Effector memory CD8-positive, alpha-beta T cell (primary cell): ENCODE measurements at regions not wholly inside any gene's neighbourhood (a gene's known extent, or its start where the extent isn't known, plus 50 kb on each side); places are given as distances from the start of the nearest gene placed in this dataset.
"Not testable (repeated sequence)": the region's sequence is repeated elsewhere in the genome, so short reads cannot be mapped to it uniquely, and the experiment has no call there.

ENCODE experiments used
- ATAC-seq: fragments of 150-1000 bp; cut with Tn5 transposase; replicated peaks from 2 replicates; pipeline ENCODE4 v1.10.0; 2021; ENCODE audit warnings: mild to moderate bottlenecking, moderate library complexity
- DNase-seq, 3 experiments: peaks; one replicate each; pipeline ENCODE4 v3.0.0; 2021
- H3K27ac Mint-ChIP-seq, 2 donors: one replicate each; pipeline ENCODE4 v1.8.0; 2022; ENCODE audit warnings: mild to moderate bottlenecking in 2 of 2, mixed read lengths in 2 of 2, moderate library complexity in 2 of 2
- H3K27me3 Mint-ChIP-seq, 2 donors: one replicate each; pipeline ENCODE4 v1.8.0; 2022; ENCODE audit warnings: mixed read lengths in 2 of 2
- H3K36me3 Mint-ChIP-seq: one replicate; pipeline ENCODE4 v1.8.0; 2022; ENCODE audit warnings: mild to moderate bottlenecking, moderate library complexity, mixed read lengths; ENCODE audit not compliant: insufficient read depth
- H3K4me1 Mint-ChIP-seq, 2 donors: one replicate each; pipeline ENCODE4 v1.8.0; 2022; ENCODE audit warnings: low read depth in 2 of 2, mixed read lengths in 2 of 2
- H3K4me3 Mint-ChIP-seq, 2 donors: one replicate each; pipeline ENCODE4 v1.8.0; 2022; ENCODE audit warnings: mild to moderate bottlenecking in 2 of 2, mixed read lengths in 2 of 2, moderate library complexity in 2 of 2
- H3K9me3 Mint-ChIP-seq, 2 donors: one replicate each; pipeline ENCODE4 v1.8.0; 2022; ENCODE audit warnings: mixed read lengths in 2 of 2

DNA sequence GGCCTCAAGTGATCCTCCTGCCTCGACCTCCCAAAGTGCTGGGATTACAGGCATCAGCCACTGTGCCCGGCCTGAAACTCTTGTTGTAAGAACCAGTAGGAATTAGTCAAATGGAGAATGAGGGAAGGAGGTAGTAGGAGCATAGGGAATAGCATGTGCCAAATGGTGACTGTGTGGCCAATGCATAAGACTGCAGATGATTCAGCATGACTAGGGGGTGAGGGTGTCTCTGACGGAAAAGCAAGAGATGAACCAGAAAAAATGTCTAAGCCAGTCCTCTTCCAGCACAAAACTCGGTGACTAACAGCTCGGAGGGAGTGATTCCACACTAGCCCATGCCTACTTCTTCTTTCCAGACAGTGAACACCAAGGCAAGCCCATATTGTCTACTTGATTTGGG, 58.2 kb upstream of the DUSP21 start:
- Mint-ChIP-seq H3K4me3 (no peak overlapping the region), H3K27me3 (peaks cover 0 to 6% of the 10 kb centered on the region in 2 donors), H3K36me3 (no peaks in the 10 kb centered on the region), H3K27ac (no peak overlapping the region), H3K9me3 (no peaks in the 10 kb centered on the region), H3K4me1 (no peaks in the 10 kb centered on the region)
- ATAC-seq: no peak
- DNase-seq: no peak

GRCh38 chrX:44784241-44784640, 59.6 kb upstream of the DUSP21 start:
- H3K4me1 Mint-ChIP-seq: no peaks in the 10 kb centered on the region
- no peak for ATAC-seq

DNA sequence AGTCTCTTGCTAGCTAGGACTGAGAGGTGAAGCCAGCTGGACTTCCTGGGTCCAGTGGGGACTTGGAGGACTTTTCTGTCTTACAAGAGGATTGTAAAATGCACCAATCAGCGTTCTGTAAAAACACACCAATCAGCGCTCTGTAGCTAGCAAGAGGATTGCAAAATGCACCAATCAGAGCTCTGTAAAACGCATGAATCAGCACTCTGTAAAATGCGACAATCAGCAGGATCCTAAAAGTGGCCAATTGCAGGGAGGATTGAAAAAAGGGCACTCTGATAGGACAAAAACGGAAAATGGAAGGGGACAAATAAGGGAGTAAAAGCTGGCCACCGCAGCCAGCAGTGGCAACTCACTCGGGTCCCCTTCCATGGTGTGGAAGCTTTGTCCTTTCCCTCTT, 65.6 kb upstream of the DUSP21 start:
- Mint-ChIP-seq H3K9me3 (no peaks in the 10 kb centered on the region), H3K27me3 (no peaks in the 10 kb centered on the region), H3K4me1 (no peaks in the 10 kb centered on the region), H3K36me3 (peaks cover 4% of the 10 kb centered on the region), H3K4me3 (no peak overlapping the region), H3K27ac (no peak overlapping the region)
- no peak for ATAC-seq
- DNase-seq: no peak

More at GRCh38 chrX:44784241-44784640, 59.6 kb upstream of the DUSP21 start:
- H3K9me3 Mint-ChIP-seq: no peaks in the 10 kb centered on the region
- DNase-seq: no peak
- H3K27ac Mint-ChIP-seq: no peak overlapping the region
- peaks cover 4% of the 10 kb centered on the region for H3K36me3 Mint-ChIP-seq
- no peak overlapping the region for H3K4me3 Mint-ChIP-seq
- H3K27me3 Mint-ChIP-seq: peaks cover 0 to 6% of the 10 kb centered on the region in 2 donors

- no peak for DNase-seq
- Mint-ChIP-seq H3K27ac (no peak overlapping the region), H3K4me3 (no peak overlapping the region), H3K9me3 (no peaks in the 10 kb centered on the region), H3K36me3 (peaks cover 4% of the 10 kb centered on the region), H3K4me1 (no peaks in the 10 kb centered on the region), H3K27me3 (no peaks in the 10 kb centered on the region)
- no peak for ATAC-seq
Observed at GRCh38 chrX:44775726-44776125, 68.1 kb upstream of the DUSP21 start.

DNA sequence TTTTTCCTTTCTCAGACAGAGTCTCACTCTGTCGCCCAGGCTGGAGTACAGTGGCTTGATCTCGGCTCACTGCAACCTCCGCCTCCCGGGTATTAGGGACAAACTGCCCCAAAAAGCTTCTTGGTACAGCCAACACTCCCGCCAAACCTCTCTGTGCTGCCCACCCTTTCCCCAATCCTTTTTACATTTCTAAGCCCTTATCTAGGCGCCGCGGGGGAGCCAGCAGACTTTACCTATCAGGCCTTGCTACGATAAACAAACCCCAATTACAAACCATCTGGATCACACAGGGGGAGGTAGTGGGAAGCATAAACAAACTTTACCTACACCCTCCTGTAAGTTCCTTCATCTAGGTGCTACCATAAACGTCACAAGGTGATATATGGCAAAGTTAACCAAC, 69.8 kb upstream of the DUSP21 start:
- H3K9me3 Mint-ChIP-seq, H3K27ac Mint-ChIP-seq, H3K27me3 Mint-ChIP-seq, DNase-seq, H3K4me1 Mint-ChIP-seq, ATAC-seq, H3K4me3 Mint-ChIP-seq, H3K36me3 Mint-ChIP-seq: not testable (repeated sequence)

GRCh38 chrX:44770121-44770520, 73.7 kb upstream of the DUSP21 start:
- no peak for DNase-seq

GRCh38 chrX:44767308-44767707, 76.5 kb upstream of the DUSP21 start:
- H3K4me1 Mint-ChIP-seq: no peaks in the 10 kb centered on the region
- no peaks in the 10 kb centered on the region for H3K36me3 Mint-ChIP-seq
- H3K27ac Mint-ChIP-seq: no peak overlapping the region
- H3K9me3 Mint-ChIP-seq: no peaks in the 10 kb centered on the region
- H3K4me3 Mint-ChIP-seq: no peak overlapping the region
- H3K27me3 Mint-ChIP-seq: peaks cover 1 to 3% of the 10 kb centered on the region in 2 donors
- DNase-seq (no peak), ATAC-seq (no peak)

More at GRCh38 chrX:44770121-44770520, 73.7 kb upstream of the DUSP21 start:
- H3K4me1 Mint-ChIP-seq: no peaks in the 10 kb centered on the region
- no peaks in the 10 kb centered on the region for H3K36me3 Mint-ChIP-seq
- no peaks in the 10 kb centered on the region for H3K9me3 Mint-ChIP-seq
- no peak for ATAC-seq
- no peaks in the 10 kb centered on the region for H3K27me3 Mint-ChIP-seq
- H3K27ac Mint-ChIP-seq: no peak overlapping the region
- no peak overlapping the region for H3K4me3 Mint-ChIP-seq

GRCh38 chrX:44765556-44765955, 78.3 kb upstream of the DUSP21 start:
- Mint-ChIP-seq H3K4me1 (no peaks in the 10 kb centered on the region), H3K4me3 (no peak overlapping the region), H3K36me3 (no peaks in the 10 kb centered on the region), H3K27me3 (peaks cover 7 to 9% of the 10 kb centered on the region in 2 donors), H3K9me3 (no peaks in the 10 kb centered on the region), H3K27ac (no peak overlapping the region)
- DNase-seq: no peak
- ATAC-seq: no peak

- no peaks in the 10 kb centered on the region for H3K27me3 Mint-ChIP-seq
- H3K9me3 Mint-ChIP-seq: no peaks in the 10 kb centered on the region
- no peak for ATAC-seq
- H3K36me3 Mint-ChIP-seq: no peaks in the 10 kb centered on the region
- DNase-seq: no peak
- peaks cover 0 to 2% of the 10 kb centered on the region in 2 donors for H3K4me1 Mint-ChIP-seq
- H3K27ac Mint-ChIP-seq: no peak overlapping the region
- H3K4me3 Mint-ChIP-seq: no peak overlapping the region
Observed at GRCh38 chrX:44747969-44748368, 95.9 kb upstream of the DUSP21 start.

DNA sequence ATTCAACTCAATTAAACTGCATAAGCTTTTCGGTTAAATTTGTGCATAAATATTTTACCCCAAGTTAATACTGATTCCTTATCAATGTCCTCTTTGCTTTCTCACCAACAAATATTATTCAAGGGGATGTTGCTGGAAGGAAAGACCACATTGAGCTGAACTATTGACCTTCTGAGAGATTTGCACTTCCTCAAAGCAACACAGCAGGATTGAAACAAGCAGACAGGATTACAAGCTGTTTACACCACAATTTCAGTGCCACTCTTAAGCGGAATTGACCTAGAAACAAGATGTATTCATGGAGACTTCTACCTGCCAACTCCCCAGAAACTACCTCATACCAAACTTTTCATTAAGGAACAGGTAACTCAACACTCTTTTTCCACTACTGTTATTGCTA, 96.5 kb upstream of the DUSP21 start:
- DNase-seq: no peak
- ATAC-seq: no peak
- H3K4me3 Mint-ChIP-seq: no peak overlapping the region
- H3K27ac Mint-ChIP-seq: no peak overlapping the region
- peaks cover 0 to 6% of the 10 kb centered on the region in 2 donors for H3K27me3 Mint-ChIP-seq
- peaks cover 0 to 2% of the 10 kb centered on the region in 2 donors for H3K4me1 Mint-ChIP-seq
- no peaks in the 10 kb centered on the region for H3K36me3 Mint-ChIP-seq
- H3K9me3 Mint-ChIP-seq: no peaks in the 10 kb centered on the region

- H3K4me1 Mint-ChIP-seq: peaks cover 0 to 2% of the 10 kb centered on the region in 2 donors
- peak overlapping the region in 1 of 2 donors; percentile 58 for H3K27ac Mint-ChIP-seq
- H3K27me3 Mint-ChIP-seq: peaks cover 0 to 11% of the 10 kb centered on the region in 2 donors
- H3K4me3 Mint-ChIP-seq: no peak overlapping the region
- no peak for DNase-seq
- ATAC-seq: no peak
- no peaks in the 10 kb centered on the region for H3K9me3 Mint-ChIP-seq
- H3K36me3 Mint-ChIP-seq: no peaks in the 10 kb centered on the region
Observed at GRCh38 chrX:44744799-44745198, 99.0 kb upstream of the DUSP21 start.

DNA sequence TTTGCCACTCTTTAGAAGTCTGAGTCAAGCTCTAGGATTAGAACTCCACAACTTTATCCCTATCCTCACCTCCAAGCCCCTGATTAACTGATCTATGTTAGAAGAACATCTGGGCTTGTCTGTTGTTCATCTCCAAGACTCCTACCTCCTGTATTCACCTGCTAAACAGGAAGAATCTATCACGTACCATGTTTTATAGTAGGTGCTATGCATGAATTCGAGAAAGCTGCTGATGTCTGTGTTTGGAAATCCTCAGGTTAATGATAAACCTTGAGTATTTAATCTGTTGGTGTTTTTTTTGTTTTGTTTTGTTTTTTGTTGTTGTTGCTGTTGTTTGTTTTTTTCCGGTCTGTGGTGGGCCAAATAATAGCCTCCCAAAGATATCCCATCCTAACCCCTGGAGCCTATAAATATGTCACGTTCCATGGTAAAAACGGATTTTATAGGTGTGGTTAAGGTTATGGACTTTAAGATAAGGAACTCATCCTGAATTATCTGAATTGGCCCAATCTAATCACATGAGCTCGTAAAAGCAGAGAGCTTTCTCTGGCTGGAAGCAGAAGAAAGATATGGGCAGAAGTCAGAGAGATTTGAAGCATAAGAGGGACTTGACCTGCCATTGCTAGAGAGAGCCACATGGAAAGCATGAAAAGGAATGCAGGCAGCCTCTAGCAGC, 101.2 kb upstream of the DUSP21 start:
- peaks cover 0 to 2% of the 10 kb centered on the region in 2 donors for H3K4me1 Mint-ChIP-seq
- H3K36me3 Mint-ChIP-seq: no peaks in the 10 kb centered on the region
- no peak overlapping the region for H3K27ac Mint-ChIP-seq
- no peaks in the 10 kb centered on the region for H3K9me3 Mint-ChIP-seq
- DNase-seq (no peak), ATAC-seq (no peak)
- no peak overlapping the region for H3K4me3 Mint-ChIP-seq
- peaks cover 8 to 11% of the 10 kb centered on the region in 2 donors for H3K27me3 Mint-ChIP-seq

- not testable (repeated sequence) for H3K27ac Mint-ChIP-seq, H3K9me3 Mint-ChIP-seq, H3K4me1 Mint-ChIP-seq, H3K36me3 Mint-ChIP-seq, H3K4me3 Mint-ChIP-seq, ATAC-seq, DNase-seq
- H3K27me3 Mint-ChIP-seq: peaks cover 8 to 11% of the 10 kb centered on the region in 2 donors
Observed at GRCh38 chrX:44741859-44742258, 102.0 kb upstream of the DUSP21 start.

DNA sequence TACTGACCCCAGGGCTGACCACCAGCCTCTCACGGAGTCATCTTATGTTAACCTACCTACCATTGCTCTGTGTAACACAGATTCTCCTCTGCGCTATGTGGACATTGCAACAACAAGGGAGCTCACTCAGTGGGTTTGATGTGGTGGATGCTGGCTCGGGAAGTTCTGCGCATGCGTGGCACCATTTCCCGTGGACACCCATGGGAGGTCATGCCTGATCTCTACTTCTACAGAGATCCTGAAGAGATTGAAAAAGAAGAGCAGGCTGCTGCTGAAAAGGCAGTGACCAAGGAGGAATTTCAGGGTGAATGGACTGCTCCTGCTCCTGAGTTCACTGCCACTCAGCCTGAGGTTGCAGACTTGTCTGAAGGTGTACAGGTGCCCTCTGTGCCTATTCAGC, 102.4 kb upstream of the DUSP21 start:
- not testable (repeated sequence) for ATAC-seq, H3K27ac Mint-ChIP-seq, H3K4me1 Mint-ChIP-seq, H3K36me3 Mint-ChIP-seq, H3K9me3 Mint-ChIP-seq, DNase-seq, H3K4me3 Mint-ChIP-seq
- H3K27me3 Mint-ChIP-seq: peaks cover 8 to 11% of the 10 kb centered on the region in 2 donors
